ENCODE measurements at regions not wholly inside any gene's neighbourhood (a gene's known extent, or its start where the extent isn't known, plus 50 kb on each side); places are given as distances from the start of the nearest gene placed in this dataset.

- ATAC-seq (no peak), DNase-seq (no peak)
- no peak for TF ChIP-seq CTCF (IDR thresholded peaks at IDR 0.05)
- H3K27me3 ChIP-seq (ENCODE audit: control insufficient read depth, insufficient read depth, low read length) = no peaks in the 10 kb centered on the region
- H3K9me3 Mint-ChIP-seq = peaks cover 6 to 18% of the 10 kb centered on the region in 2 donors
- H3K4me3 ChIP-seq (ENCODE audit: low read length) = no peak overlapping the region
- no peak overlapping the region for H3K4me3 Mint-ChIP-seq
- 91% methylated on average over 3 of the region's 5 CpGs for WGBS (ENCODE audit: insufficient coverage)
- no peak overlapping the region for H3K27ac Mint-ChIP-seq
- H3K27me3 Mint-ChIP-seq (ENCODE audit: low read depth in 2 of 2) = no peaks in the 10 kb centered on the region
- H3K4me1 Mint-ChIP-seq = no peaks in the 10 kb centered on the region
- H3K4me1 ChIP-seq (ENCODE audit: control insufficient read depth, insufficient read depth, low read length) = no peaks in the 10 kb centered on the region
- no peak overlapping the region for H3K27ac ChIP-seq (ENCODE audit: low read length)
- peaks cover 10% of the 10 kb centered on the region for H3K9me3 ChIP-seq (ENCODE audit: control insufficient read depth, insufficient read depth, low read length)
- no peaks in the 10 kb centered on the region for H3K36me3 Mint-ChIP-seq
- no peaks in the 10 kb centered on the region for H3K36me3 ChIP-seq (ENCODE audit: control insufficient read depth, insufficient read depth, low read length)
- intact Hi-C loops (cut with micrococcal nuclease) = no loop called here
Observed at GRCh38 chr5:31084871-31085270, 108.6 kb upstream of the CDH6 start.

- peaks cover 6 to 19% of the 10 kb centered on the region in 2 donors for H3K9me3 Mint-ChIP-seq
- H3K4me1 Mint-ChIP-seq = no peaks in the 10 kb centered on the region
- peaks cover 12% of the 10 kb centered on the region for H3K9me3 ChIP-seq (ENCODE audit: control insufficient read depth, insufficient read depth, low read length)
- no peak for TF ChIP-seq CTCF (IDR thresholded peaks at IDR 0.05)
- H3K36me3 ChIP-seq (ENCODE audit: control insufficient read depth, insufficient read depth, low read length) = no peaks in the 10 kb centered on the region
- ATAC-seq (no peak), DNase-seq (no peak)
- 94% methylated on average over 2 of the region's 2 CpGs for WGBS (ENCODE audit: insufficient coverage)
- intact Hi-C loops (cut with micrococcal nuclease) = no loop called here
- no peaks in the 10 kb centered on the region for H3K27me3 ChIP-seq (ENCODE audit: control insufficient read depth, insufficient read depth, low read length)
- no peak overlapping the region for H3K4me3 Mint-ChIP-seq
- no peaks in the 10 kb centered on the region for H3K36me3 Mint-ChIP-seq
- no peak overlapping the region for H3K27ac ChIP-seq (ENCODE audit: low read length)
- H3K4me1 ChIP-seq (ENCODE audit: control insufficient read depth, insufficient read depth, low read length) = no peaks in the 10 kb centered on the region
- H3K4me3 ChIP-seq (ENCODE audit: low read length) = no peak overlapping the region
- H3K27ac Mint-ChIP-seq = no peak overlapping the region
- no peaks in the 10 kb centered on the region for H3K27me3 Mint-ChIP-seq (ENCODE audit: low read depth in 2 of 2)
Observed at GRCh38 chr5:31083364-31083763, 110.1 kb upstream of the CDH6 start.

DNA sequence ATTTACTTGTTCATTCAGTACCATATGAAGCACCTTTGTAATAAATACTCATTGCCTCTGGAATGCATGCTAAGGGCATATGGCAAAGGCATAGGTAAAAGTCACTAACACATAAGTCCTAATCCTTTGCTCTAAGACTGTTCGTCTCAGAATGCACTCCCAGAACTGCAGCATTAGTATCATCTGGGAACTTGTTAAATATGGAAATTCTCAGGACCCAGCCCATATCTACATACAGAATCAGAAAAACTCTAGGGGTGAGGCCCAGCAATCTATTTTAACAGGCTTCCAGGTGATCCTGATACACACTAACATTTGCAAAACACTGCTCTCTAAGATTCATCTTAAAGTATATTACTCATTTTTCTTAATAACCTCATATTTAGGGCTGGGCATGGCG, 113.8 kb upstream of the CDH6 start:
- H3K4me1 ChIP-seq (ENCODE audit: control insufficient read depth, insufficient read depth, low read length) = no peaks in the 10 kb centered on the region
- H3K4me3 ChIP-seq (ENCODE audit: low read length) = no peak overlapping the region
- peaks cover 12% of the 10 kb centered on the region for H3K9me3 ChIP-seq (ENCODE audit: control insufficient read depth, insufficient read depth, low read length)
- no peak for TF ChIP-seq CTCF (IDR thresholded peaks at IDR 0.05)
- H3K27ac ChIP-seq (ENCODE audit: low read length) = no peak overlapping the region
- ATAC-seq (no peak), DNase-seq (no peak)
- Mint-ChIP-seq H3K27me3 (ENCODE audit: low read depth in 2 of 2) (no peaks in the 10 kb centered on the region), H3K36me3 (no peaks in the 10 kb centered on the region), H3K4me3 (no peak overlapping the region), H3K4me1 (no peaks in the 10 kb centered on the region), H3K9me3 (peaks cover 13 to 33% of the 10 kb centered on the region in 2 donors), H3K27ac (no peak overlapping the region)
- intact Hi-C loops (cut with micrococcal nuclease) = no loop called here
- 90% methylated on average over 2 of the region's 2 CpGs for WGBS (ENCODE audit: insufficient coverage)
- no peaks in the 10 kb centered on the region for H3K36me3 ChIP-seq (ENCODE audit: control insufficient read depth, insufficient read depth, low read length)
- no peaks in the 10 kb centered on the region for H3K27me3 ChIP-seq (ENCODE audit: control insufficient read depth, insufficient read depth, low read length)

DNA sequence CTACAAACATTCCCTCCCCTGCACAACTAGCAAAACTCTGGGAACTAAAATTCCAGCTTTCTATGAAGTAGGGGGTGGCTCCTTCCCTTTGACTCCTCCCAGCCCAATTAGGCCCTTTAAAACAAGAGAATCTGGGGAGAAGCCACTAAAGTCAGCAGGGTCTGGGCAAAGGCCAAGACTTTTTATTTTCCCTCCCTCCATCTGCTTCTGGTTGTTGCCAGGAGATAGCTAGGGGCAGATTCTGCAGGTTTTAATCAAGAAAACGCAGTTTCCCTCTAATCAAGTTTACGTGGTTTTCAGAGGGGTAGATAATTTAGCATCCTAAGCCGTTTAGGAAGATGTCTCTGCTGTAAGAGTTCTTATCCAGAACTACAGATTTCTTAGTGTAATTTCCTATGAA, 114.5 kb upstream of the CDH6 start:
- ATAC-seq (no peak), DNase-seq (no peak)
- H3K9me3 Mint-ChIP-seq = peaks cover 12 to 29% of the 10 kb centered on the region in 2 donors
- no peaks in the 10 kb centered on the region for H3K27me3 Mint-ChIP-seq (ENCODE audit: low read depth in 2 of 2)
- no peak overlapping the region for H3K27ac ChIP-seq (ENCODE audit: low read length)
- H3K4me3 Mint-ChIP-seq = no peak overlapping the region
- H3K9me3 ChIP-seq (ENCODE audit: control insufficient read depth, insufficient read depth, low read length) = peaks cover 12% of the 10 kb centered on the region
- TF ChIP-seq CTCF (IDR thresholded peaks at IDR 0.05) = no peak
- intact Hi-C loops (cut with micrococcal nuclease) = no loop called here
- no peaks in the 10 kb centered on the region for H3K4me1 Mint-ChIP-seq
- no peaks in the 10 kb centered on the region for H3K4me1 ChIP-seq (ENCODE audit: control insufficient read depth, insufficient read depth, low read length)
- H3K27ac Mint-ChIP-seq = no peak overlapping the region
- 56% methylated on average over 3 of the region's 3 CpGs for WGBS (ENCODE audit: insufficient coverage)
- no peaks in the 10 kb centered on the region for H3K27me3 ChIP-seq (ENCODE audit: control insufficient read depth, insufficient read depth, low read length)
- no peak overlapping the region for H3K4me3 ChIP-seq (ENCODE audit: low read length)
- H3K36me3 ChIP-seq (ENCODE audit: control insufficient read depth, insufficient read depth, low read length) = no peaks in the 10 kb centered on the region
- H3K36me3 Mint-ChIP-seq = no peaks in the 10 kb centered on the region
